ENCODE measurements at regions not wholly inside any gene's neighbourhood (a gene's known extent, or its start where the extent isn't known, plus 50 kb on each side); places are given as distances from the start of the nearest gene placed in this dataset.

GRCh38 chr2:134019871-134020270, 234.0 kb upstream of the MGAT5 start:
- no peak for TF ChIP-seq POLR2A (IDR thresholded peaks at IDR 0.05)
- Histone ChIP-seq H3K27me3 (no peaks in the 10 kb centered on the region), H3K4me3 (no peak overlapping the region), H3K9me3 (no peaks in the 10 kb centered on the region), H3K4me1 (no peaks in the 10 kb centered on the region), H3K36me3 (ENCODE audit: low read depth, missing control alignments) (no peaks in the 10 kb centered on the region), H3K27ac (no peak overlapping the region)
- no peak for DNase-seq
- intact Hi-C loops (cut with DNase I; ENCODE audit: low total_unique reads), result no loop called here
- 68 to 84% methylated on average over 2 of the region's 2 CpGs for WGBS, 2 donors

GRCh38 chr2:134020608-134021007, 233.3 kb upstream of the MGAT5 start:
- Histone ChIP-seq H3K27ac (no peak overlapping the region), H3K36me3 (ENCODE audit: low read depth, missing control alignments) (no peaks in the 10 kb centered on the region), H3K4me3 (no peak overlapping the region), H3K4me1 (no peaks in the 10 kb centered on the region), H3K27me3 (no peaks in the 10 kb centered on the region), H3K9me3 (no peaks in the 10 kb centered on the region)
- 90 to 95% methylated on average over 3 of the region's 3 CpGs for WGBS, 2 donors
- intact Hi-C loops (cut with DNase I; ENCODE audit: low total_unique reads), result no loop called here
- no peak for TF ChIP-seq CTCF (IDR thresholded peaks at IDR 0.05)
- no peak for DNase-seq

GRCh38 chr2:134021830-134022524, 231.9 kb upstream of the MGAT5 start:
- H3K27ac ChIP-seq, result no peak overlapping the region
- DNase-seq, result no peak
- intact Hi-C loops (cut with DNase I; ENCODE audit: low total_unique reads), result no loop called here
- no peaks in the 10 kb centered on the region for H3K4me1 ChIP-seq
- no peaks in the 10 kb centered on the region for H3K27me3 ChIP-seq
- TF ChIP-seq CTCF (IDR thresholded peaks at IDR 0.05) (no peak), POLR2A (IDR thresholded peaks at IDR 0.05) (no peak)
- 91 to 93% methylated on average over 5 of the region's 5 CpGs for WGBS, 2 donors
- H3K4me3 ChIP-seq, result no peak overlapping the region
- H3K36me3 ChIP-seq (ENCODE audit: low read depth, missing control alignments), result no peaks in the 10 kb centered on the region
- no peaks in the 10 kb centered on the region for H3K9me3 ChIP-seq

GRCh38 chr2:134023854-134024253, 230.0 kb upstream of the MGAT5 start:
- no peak for DNase-seq
- 74 to 77% methylated on average over 5 of the region's 5 CpGs for WGBS, 2 donors
- intact Hi-C loops (cut with DNase I; ENCODE audit: low total_unique reads), result no loop called here
- Histone ChIP-seq H3K9me3 (no peaks in the 10 kb centered on the region), H3K4me1 (peaks cover 3% of the 10 kb centered on the region), H3K36me3 (ENCODE audit: low read depth, missing control alignments) (no peaks in the 10 kb centered on the region), H3K27ac (no peak overlapping the region), H3K4me3 (no peak overlapping the region), H3K27me3 (no peaks in the 10 kb centered on the region)
- TF ChIP-seq POLR2A (IDR thresholded peaks at IDR 0.05) (no peak), CTCF (IDR thresholded peaks at IDR 0.05) (no peak)

GRCh38 chr2:134027980-134028379, 225.9 kb upstream of the MGAT5 start:
- TF ChIP-seq CTCF (IDR thresholded peaks at IDR 0.05), result no peak
- TF ChIP-seq POLR2A (IDR thresholded peaks at IDR 0.05), result no peak
- H3K27me3 ChIP-seq, result no peaks in the 10 kb centered on the region
- intact Hi-C loops (cut with DNase I; ENCODE audit: low total_unique reads), result no loop called here

More at GRCh38 chr2:134027980-134028379, 225.9 kb upstream of the MGAT5 start:
- H3K4me1 ChIP-seq, result peaks cover 27% of the 10 kb centered on the region
- no peaks in the 10 kb centered on the region for H3K9me3 ChIP-seq
- no peak for DNase-seq
- WGBS, 2 donors, result 19 to 37% methylated on average over 5 to 21 of the region's 21 CpGs
- peak overlapping the region; percentile 25 to 30 for H3K4me3 ChIP-seq
- H3K36me3 ChIP-seq (ENCODE audit: low read depth, missing control alignments), result no peaks in the 10 kb centered on the region
- H3K27ac ChIP-seq, result no peak overlapping the region
